Frontal cortex (tissue), 3 donors: ENCODE measurements at regions not wholly inside any gene's neighbourhood (a gene's known extent, or its start where the extent isn't known, plus 50 kb on each side); places are given as distances from the start of the nearest gene placed in this dataset.

Experiments used
- DNase-seq, 2 donors: peaks; one replicate each; pipeline ENCODE4 v3.0.0; 2012; ENCODE audit warnings: low spot score in 2 of 2
- FAIRE-seq: peaks from 2 replicates; lab custom pipeline; 2012; peaks lifted over from hg19 to GRCh38; lab: Jason Lieb, UNC
- donor health status: control.
- donor health status: control.
- donor health status: control.

DNA sequence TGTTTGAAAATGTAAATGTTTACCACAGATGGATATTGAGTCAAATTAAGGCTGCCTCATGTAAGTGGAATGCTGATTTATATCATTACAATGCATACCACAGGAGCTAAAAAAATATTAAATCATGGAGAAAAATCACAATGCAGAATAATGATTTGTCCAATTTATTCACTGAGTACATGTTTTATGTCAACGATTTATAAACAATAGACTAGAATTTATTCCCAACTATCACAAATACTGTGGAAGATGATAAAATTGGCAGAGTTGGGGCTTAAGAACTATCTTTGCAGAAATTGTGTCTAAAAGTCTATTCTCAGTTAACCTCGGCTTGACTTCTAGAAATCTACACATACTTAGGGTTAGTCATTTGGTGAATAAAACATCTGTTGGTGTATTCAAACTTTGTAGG, 472.1 kb upstream of the MARCKS start:
- DNase-seq: no peak
- FAIRE-seq: no peak

DNA sequence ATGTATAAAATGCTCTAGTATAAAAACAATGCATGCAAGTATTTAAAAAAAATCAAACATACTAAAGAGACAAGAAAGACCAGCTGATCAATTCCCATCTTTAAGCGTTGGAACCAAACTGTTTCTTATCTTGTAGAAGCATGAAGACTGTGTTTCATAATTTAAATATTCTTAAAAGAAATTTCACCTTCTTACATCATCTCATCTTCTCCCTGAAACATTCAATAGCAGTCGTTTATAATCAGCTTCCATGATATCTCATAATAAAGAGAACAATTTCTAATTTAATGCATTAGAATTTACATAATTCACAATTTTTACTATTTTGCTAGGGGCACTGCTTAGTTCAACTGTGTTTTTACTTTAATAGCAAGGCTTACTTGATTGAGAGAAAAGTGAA, 468.1 kb upstream of the MARCKS start:
- FAIRE-seq (no peak), DNase-seq (no peak)

DNA sequence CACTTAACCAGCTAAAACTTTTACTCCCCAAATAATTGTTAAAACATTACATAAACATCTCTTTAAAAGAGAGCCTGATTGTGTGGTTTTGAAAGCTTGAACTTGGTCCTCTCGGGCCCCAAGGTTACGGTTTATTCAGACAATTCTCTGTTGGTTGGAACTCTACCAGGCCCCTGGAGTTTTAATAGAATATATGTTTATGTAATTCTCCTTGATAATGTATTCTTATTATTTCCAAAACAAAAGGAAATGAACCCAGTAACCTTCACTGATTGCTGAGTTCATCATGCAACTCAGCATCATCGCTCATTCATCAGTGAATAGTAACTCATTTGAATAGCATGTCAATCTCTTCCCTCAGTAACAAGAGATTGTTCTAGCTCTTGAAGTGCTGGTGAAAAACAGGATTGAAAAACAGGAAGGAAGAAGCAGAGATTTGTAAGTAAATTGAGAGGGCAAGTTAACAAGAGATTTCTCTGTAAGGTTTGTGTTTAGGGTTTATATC, 464.5 kb upstream of the MARCKS start:
- DNase-seq: no peak
- no peak for FAIRE-seq

- DNase-seq (no peak), FAIRE-seq (no peak)
Measured at GRCh38 chr6:113394216-113394615, 462.9 kb upstream of the MARCKS start.

DNA sequence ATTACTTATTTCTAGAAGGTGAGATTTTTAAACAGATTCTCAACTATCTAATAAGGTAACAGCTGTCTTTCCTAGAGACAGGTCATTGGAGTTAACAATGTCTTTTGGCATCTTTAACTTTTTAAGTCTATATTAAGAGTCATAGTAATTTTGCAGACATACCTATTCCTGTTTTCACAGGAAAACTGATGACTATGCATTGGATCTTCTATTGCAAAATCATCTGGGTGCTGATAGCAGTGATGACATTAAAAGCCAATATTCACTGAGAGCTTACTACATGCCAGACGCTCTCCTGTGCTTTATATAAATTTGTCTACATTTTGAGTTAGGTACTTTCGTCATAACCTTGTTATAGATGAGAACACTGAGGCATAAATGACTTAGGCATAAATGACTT, 462.4 kb upstream of the MARCKS start:
- FAIRE-seq (no peak), DNase-seq (no peak)

GRCh38 chr6:113396730-113397129, 460.4 kb upstream of the MARCKS start:
- FAIRE-seq: no peak
- DNase-seq: no peak

DNA sequence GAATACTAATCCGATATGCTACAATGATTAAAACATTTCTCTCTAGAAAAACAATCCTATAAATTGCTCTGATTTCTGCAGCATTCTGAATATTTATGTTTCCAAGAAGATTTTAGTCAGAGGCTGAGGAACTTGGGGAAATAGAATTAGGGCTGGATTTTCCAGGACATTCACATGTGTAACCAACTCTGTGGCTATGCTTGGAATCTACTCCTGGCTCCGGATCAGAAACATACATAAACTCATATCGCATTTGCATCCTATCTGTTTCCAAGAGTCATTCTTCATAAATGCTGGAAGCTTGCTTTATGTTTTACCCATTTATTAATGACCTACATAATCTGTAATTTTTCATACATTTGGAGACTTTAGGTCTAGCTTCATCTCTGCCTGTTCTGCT, 459.9 kb upstream of the MARCKS start:
- DNase-seq (no peak), FAIRE-seq (no peak)

- no peak for DNase-seq
- no peak for FAIRE-seq
Measured at GRCh38 chr6:113401231-113401630, 455.9 kb upstream of the MARCKS start.

DNA sequence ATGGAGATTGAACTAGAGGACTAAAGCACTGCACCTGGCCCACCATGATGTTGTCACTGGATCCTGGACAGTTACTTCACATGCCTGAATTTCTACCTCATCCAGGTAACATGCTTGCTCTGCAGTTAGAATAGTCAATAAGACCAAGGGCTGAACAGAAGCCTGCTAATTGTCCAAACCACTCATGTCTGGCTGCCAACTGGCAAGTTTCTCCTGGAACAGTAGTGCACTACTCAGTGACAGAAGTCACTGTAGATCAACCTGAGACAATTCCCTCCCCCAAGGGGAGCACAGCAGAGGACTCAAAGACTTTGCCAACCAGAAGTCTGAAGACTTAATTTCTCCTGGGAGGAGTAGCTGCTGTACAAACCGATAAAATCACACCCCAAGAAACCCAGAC, 454.6 kb upstream of the MARCKS start:
- DNase-seq: no peak
- FAIRE-seq: no peak

GRCh38 chr6:113403966-113404595, 453.1 kb upstream of the MARCKS start:
- no peak for FAIRE-seq
- DNase-seq: no peak

- FAIRE-seq (no peak), DNase-seq (no peak)
Measured at GRCh38 chr6:113405326-113406047, 451.7 kb upstream of the MARCKS start.

GRCh38 chr6:113406048-113406695, 451.0 kb upstream of the MARCKS start:
- FAIRE-seq (no peak), DNase-seq (no peak)

- DNase-seq: no peak
- no peak for FAIRE-seq
Measured at GRCh38 chr6:113411011-113411410, 446.1 kb upstream of the MARCKS start.

DNA sequence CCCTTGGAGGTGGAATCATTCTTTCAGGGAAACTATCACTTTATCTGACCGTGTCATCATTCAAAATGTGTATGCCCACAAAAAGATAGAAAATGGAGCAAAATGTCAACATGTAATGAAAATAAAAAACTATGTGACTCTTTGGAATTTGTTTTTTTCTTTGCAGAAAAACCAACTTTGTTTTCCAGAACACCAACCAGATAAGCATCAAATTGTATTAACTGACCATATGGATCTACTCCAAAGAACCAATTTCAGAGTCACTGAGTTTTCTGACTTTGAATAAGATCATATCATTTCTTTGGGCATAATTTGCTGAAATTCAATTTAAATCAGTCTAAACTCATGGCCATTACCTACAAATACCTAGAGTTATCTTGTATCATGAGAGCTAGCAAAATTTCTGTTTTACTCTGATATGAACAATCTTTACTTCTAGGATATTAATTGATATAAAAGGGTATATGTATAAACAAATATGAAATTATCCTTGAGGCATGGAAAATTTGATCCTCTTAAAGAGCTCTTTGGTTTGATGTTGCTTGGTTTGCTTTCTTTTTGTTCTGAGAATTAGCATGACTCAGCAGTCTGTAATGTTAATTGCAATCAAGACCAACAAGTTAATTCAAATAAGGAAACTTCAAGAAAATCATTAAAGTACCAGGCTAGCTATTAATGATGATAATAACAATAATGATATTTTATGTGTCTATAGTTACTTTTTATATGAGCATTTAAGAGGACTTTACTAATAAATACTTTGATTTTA, 444.4 kb upstream of the MARCKS start:
- DNase-seq (no peak), FAIRE-seq (no peak)

DNA sequence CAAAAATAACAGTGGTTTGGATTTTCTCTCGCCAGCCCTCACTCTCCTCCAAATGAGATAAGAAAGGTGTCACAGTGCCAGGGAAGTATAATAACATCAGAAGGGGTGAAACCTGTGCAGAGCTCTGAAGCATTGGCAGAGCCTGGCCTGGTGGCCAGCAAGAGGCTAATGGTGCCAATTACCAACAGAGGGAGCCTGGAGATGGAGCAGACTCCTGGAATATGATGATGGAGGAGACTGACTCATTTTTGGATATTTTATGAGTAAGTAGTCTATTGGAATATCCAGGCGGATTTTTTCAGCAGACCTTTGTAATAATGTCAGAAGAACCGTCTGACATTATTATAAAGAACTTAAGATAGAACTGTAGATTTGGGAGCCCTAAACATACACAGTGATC, 442.6 kb upstream of the MARCKS start:
- DNase-seq (no peak), FAIRE-seq (no peak)

GRCh38 chr6:113416170-113416569, 441.0 kb upstream of the MARCKS start:
- no peak for FAIRE-seq
- no peak for DNase-seq

DNA sequence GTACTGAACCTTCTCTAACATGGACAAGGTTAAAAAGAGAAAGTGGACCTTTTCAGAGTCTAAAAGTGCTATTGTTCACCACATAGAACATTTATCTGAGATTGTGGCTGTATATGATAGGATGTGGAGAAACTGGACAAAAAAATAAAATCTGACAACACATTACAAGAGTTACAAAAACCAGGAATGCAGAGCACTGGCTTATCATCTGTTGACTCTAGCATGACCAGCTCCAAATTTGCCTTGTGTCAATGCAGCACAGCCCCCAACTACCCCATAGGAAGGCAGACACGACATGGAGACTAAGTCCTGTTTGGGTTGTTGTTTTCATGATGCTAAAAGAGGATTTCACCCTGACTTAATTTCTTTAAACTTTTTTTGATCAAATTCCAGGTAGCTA, 436.9 kb upstream of the MARCKS start:
- FAIRE-seq (no peak), DNase-seq (no peak)

DNA sequence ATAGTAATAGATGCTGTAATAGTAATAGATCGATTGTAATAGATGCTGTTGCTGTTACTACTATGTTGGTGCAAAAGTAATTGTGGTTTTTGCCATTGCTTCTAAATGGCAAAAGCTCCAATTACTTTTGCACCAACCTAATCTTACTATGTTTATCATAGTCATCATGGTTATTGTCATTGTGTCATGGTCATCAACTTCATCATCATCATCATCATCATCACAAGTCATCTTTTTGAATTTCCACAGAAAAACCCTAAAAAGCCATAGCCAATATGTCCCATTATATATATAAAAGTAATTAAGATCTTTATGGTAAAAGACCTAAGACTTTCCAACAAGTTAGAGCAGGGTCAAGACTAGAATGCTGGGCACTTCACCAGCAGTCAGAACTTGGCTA, 435.1 kb upstream of the MARCKS start:
- DNase-seq (no peak), FAIRE-seq (no peak)

GRCh38 chr6:113423956-113424355, 433.2 kb upstream of the MARCKS start:
- no peak for FAIRE-seq
- no peak for DNase-seq

DNA sequence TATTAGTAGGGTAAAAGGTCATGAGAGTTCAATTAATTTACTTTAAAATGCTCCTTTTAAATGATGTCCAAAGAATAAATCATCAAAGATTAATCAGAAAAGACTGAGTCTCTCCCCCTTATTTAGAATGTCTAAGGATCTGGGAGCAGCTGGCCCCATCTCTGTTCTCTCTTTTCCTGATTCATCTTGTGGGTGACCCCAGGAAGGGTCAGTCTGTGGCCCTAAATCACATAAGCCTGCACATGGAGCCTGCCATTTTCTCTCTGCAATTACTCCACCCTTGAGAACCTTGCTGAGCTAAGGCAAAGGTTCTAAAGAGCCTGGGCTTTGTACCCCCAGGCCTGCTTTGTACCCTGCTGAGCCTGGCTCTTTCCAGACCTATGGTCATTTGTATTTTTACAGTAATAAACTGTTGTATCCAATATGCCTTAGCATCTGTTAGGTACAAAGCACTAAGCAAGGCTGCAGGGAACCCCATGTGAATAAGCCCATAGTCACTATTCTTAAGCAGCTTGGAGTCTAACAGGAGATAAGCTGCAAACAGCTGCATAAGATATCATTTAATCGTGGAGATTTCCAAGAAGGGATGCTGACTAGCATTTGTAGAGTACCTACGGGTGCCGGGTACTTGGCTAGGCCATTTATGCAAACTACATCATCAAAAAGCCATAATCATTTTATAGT, 431.0 kb upstream of the MARCKS start:
- FAIRE-seq: no peak

More for the DNA sequence above, 431.0 kb upstream of the MARCKS start:
- no peak for DNase-seq
